ENCODE measurements at regions not wholly inside any gene's neighbourhood (a gene's known extent, or its start where the extent isn't known, plus 50 kb on each side); places are given as distances from the start of the nearest gene placed in this dataset.
"Not testable (repeated sequence)": the region's sequence is repeated elsewhere in the genome, so short reads cannot be mapped to it uniquely, and the experiment has no call there.

- Mint-ChIP-seq H3K4me3 (no peak overlapping the region), H3K36me3 (no peaks in the 10 kb centered on the region), H3K4me1 (no peaks in the 10 kb centered on the region), H3K27ac (no peak overlapping the region), H3K27me3 (no peaks in the 10 kb centered on the region), H3K9me3 (peaks cover 0 to 9% (median 2%) of the 10 kb centered on the region in 5 donors)
- ChIA-PET CTCF (no interaction called here), POLR2A (no interaction called here)
- no peak for DNase-seq
- no peaks in the 10 kb centered on the region for H3K36me3 ChIP-seq (ENCODE audit: insufficient read depth, low read length)
- no peak overlapping the region for H3K4me3 ChIP-seq (ENCODE audit: low read length)
- no peaks in the 10 kb centered on the region for H3K4me1 ChIP-seq (ENCODE audit: insufficient read depth, low read length)
- no peaks in the 10 kb centered on the region for H3K27me3 ChIP-seq (ENCODE audit: insufficient read depth, low read length, poor library complexity, severe bottlenecking)
- no peak overlapping the region for H3K27ac ChIP-seq (ENCODE audit: low read depth, low read length)
- H3K9me3 ChIP-seq (ENCODE audit: low read length), result no peaks in the 10 kb centered on the region
These were observed 451.0 kb upstream of the RGS18 start for GRCh38 chr1:191707288-191707687.

DNA sequence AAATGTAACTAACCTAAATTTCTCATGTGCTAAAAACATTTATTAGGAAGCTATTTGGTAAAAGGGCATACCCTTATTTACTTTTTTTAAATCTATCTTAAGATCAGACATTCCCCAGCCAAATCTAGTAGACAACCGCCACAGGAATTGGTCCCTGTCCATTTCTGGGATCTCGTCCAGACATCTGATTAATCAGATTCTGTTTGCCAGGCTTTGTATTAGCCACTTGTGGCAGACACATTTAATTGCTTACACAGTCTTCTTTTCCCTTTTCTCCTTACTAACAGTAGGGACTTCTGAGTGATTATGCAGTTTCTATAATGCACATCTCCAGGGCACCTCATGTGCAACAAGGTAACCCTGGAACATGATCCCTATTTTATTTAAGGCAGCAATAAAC lies 449.0 kb upstream of the RGS18 start:
- Mint-ChIP-seq H3K4me1 (no peaks in the 10 kb centered on the region), H3K9me3 (peaks cover 0 to 8% (median 2%) of the 10 kb centered on the region in 5 donors)

DNA sequence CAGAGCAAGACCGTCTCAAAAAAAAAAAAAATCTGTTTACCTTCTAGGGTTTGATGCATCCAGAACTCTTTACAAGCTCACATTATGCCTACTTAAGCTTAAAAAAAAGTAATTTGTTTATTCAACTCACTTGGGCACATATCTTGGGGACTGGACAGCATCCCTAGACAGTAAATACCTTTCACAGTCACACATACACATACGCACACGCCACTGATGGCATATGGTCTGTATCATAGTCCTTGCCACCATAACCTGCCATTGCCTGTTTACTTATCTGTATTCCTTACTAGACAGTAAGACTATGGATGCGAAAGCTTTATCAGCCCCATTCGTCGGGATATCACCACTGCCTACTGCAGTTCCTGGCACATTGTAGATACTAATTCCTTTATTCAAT lies 446.3 kb upstream of the RGS18 start:
- DNase-seq, result no peak
- H3K36me3 ChIP-seq (ENCODE audit: insufficient read depth, low read length), result no peaks in the 10 kb centered on the region
- Mint-ChIP-seq H3K27ac (no peak overlapping the region), H3K4me3 (no peak overlapping the region), H3K27me3 (no peaks in the 10 kb centered on the region), H3K36me3 (no peaks in the 10 kb centered on the region), H3K4me1 (no peaks in the 10 kb centered on the region), H3K9me3 (peaks cover 2 to 22% (median 4%) of the 10 kb centered on the region in 5 donors)
- POLR2A ChIA-PET, result no interaction called here
- CTCF ChIA-PET, result no interaction called here
- H3K4me1 ChIP-seq (ENCODE audit: insufficient read depth, low read length), result no peaks in the 10 kb centered on the region
- H3K27me3 ChIP-seq (ENCODE audit: insufficient read depth, low read length, poor library complexity, severe bottlenecking), result no peaks in the 10 kb centered on the region
- H3K9me3 ChIP-seq (ENCODE audit: low read length), result no peaks in the 10 kb centered on the region
- no peak overlapping the region for H3K27ac ChIP-seq (ENCODE audit: low read depth, low read length)
- H3K4me3 ChIP-seq (ENCODE audit: low read length), result no peak overlapping the region

More for the DNA sequence above, 449.0 kb upstream of the RGS18 start:
- Histone ChIP-seq H3K36me3 (ENCODE audit: insufficient read depth, low read length) (no peaks in the 10 kb centered on the region), H3K9me3 (ENCODE audit: low read length) (no peaks in the 10 kb centered on the region), H3K27ac (ENCODE audit: low read depth, low read length) (no peak overlapping the region), H3K4me3 (ENCODE audit: low read length) (no peak overlapping the region), H3K27me3 (ENCODE audit: insufficient read depth, low read length, poor library complexity, severe bottlenecking) (no peaks in the 10 kb centered on the region), H3K4me1 (ENCODE audit: insufficient read depth, low read length) (no peaks in the 10 kb centered on the region)
- H3K27ac Mint-ChIP-seq, result no peak overlapping the region
- no peak overlapping the region for H3K4me3 Mint-ChIP-seq
- ChIA-PET CTCF (no interaction called here), POLR2A (no interaction called here)
- no peak for DNase-seq
- no peaks in the 10 kb centered on the region for H3K27me3 Mint-ChIP-seq
- no peaks in the 10 kb centered on the region for H3K36me3 Mint-ChIP-seq

DNA sequence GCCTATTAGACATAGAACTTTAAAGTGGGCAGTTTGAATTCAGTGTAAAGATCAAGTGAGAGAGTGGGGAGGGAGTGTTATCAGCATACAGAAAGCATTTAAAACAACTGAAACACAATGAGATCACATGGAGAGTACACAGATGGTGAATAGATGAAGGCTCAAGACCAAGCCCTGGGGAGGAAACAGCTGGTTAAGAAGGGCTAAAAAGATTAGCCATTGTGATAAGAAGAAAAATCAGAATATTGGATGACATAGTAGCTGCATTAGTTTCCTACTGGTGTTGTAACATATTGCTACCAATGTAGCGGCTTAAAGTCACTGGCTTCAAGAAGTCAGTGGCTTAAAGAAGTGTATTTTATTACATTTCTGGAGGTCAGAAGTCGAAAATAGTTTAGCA lies 443.4 kb upstream of the RGS18 start:
- POLR2A ChIA-PET, result no interaction called here
- Mint-ChIP-seq H3K9me3 (peaks cover 0 to 14% (median 4%) of the 10 kb centered on the region in 5 donors), H3K27ac (no peak overlapping the region)

DNA sequence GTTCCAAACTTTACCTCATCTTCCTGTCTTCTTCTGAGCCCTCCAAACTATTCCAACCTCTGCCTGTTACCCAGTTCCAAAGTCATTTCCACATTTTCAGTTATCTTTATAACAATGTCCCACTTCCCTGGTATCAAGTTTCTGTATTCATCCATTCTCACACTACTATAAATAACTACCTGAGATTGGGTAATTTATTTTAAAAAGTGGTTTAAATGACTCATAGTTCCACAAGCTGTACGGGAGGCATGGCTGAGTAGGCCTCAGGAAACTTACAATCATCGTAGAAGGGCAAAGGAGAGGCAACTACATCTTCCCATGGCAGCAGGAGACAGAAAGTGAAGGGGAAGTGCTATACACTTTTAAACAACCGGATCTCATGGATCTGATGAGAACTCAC lies 428.5 kb upstream of the RGS18 start:
- no peak overlapping the region for H3K4me3 ChIP-seq (ENCODE audit: low read length)
- H3K9me3 ChIP-seq (ENCODE audit: low read length), result no peaks in the 10 kb centered on the region
- H3K4me1 ChIP-seq (ENCODE audit: insufficient read depth, low read length), result no peaks in the 10 kb centered on the region
- H3K9me3 Mint-ChIP-seq, result peaks cover 2 to 23% (median 15%) of the 10 kb centered on the region in 5 donors
- H3K36me3 ChIP-seq (ENCODE audit: insufficient read depth, low read length), result no peaks in the 10 kb centered on the region
- no peak overlapping the region for H3K27ac Mint-ChIP-seq
- no peaks in the 10 kb centered on the region for H3K4me1 Mint-ChIP-seq
- no peak for DNase-seq
- POLR2A ChIA-PET, result no interaction called here
- H3K27me3 ChIP-seq (ENCODE audit: insufficient read depth, low read length, poor library complexity, severe bottlenecking), result no peaks in the 10 kb centered on the region
- no peak overlapping the region for H3K4me3 Mint-ChIP-seq
- CTCF ChIA-PET, result no interaction called here
- H3K27me3 Mint-ChIP-seq, result no peaks in the 10 kb centered on the region
- no peaks in the 10 kb centered on the region for H3K36me3 Mint-ChIP-seq
- no peak overlapping the region for H3K27ac ChIP-seq (ENCODE audit: low read depth, low read length)

More for the DNA sequence above, 443.4 kb upstream of the RGS18 start:
- no peaks in the 10 kb centered on the region for H3K27me3 ChIP-seq (ENCODE audit: insufficient read depth, low read length, poor library complexity, severe bottlenecking)
- H3K9me3 ChIP-seq (ENCODE audit: low read length), result no peaks in the 10 kb centered on the region
- H3K4me3 ChIP-seq (ENCODE audit: low read length), result no peak overlapping the region
- no peaks in the 10 kb centered on the region for H3K27me3 Mint-ChIP-seq
- DNase-seq, result no peak
- no peaks in the 10 kb centered on the region for H3K4me1 ChIP-seq (ENCODE audit: insufficient read depth, low read length)
- H3K4me1 Mint-ChIP-seq, result no peaks in the 10 kb centered on the region
- no peaks in the 10 kb centered on the region for H3K36me3 Mint-ChIP-seq
- H3K4me3 Mint-ChIP-seq, result no peak overlapping the region
- CTCF ChIA-PET, result no interaction called here
- H3K36me3 ChIP-seq (ENCODE audit: insufficient read depth, low read length), result no peaks in the 10 kb centered on the region
- no peak overlapping the region for H3K27ac ChIP-seq (ENCODE audit: low read depth, low read length)

GRCh38 chr1:191731608-191732302 lies 426.5 kb upstream of the RGS18 start:
- H3K27me3 ChIP-seq (ENCODE audit: insufficient read depth, low read length, poor library complexity, severe bottlenecking); H3K27ac Mint-ChIP-seq; CTCF ChIA-PET; H3K36me3 ChIP-seq (ENCODE audit: insufficient read depth, low read length); H3K27ac ChIP-seq (ENCODE audit: low read depth, low read length); H3K4me3 Mint-ChIP-seq; H3K9me3 ChIP-seq (ENCODE audit: low read length); H3K4me1 ChIP-seq (ENCODE audit: insufficient read depth, low read length); POLR2A ChIA-PET; H3K4me1 Mint-ChIP-seq; H3K27me3 Mint-ChIP-seq; H3K36me3 Mint-ChIP-seq; DNase-seq; H3K4me3 ChIP-seq (ENCODE audit: low read length): not testable (repeated sequence)
- peaks cover 2 to 29% (median 11%) of the 10 kb centered on the region in 5 donors for H3K9me3 Mint-ChIP-seq

DNA sequence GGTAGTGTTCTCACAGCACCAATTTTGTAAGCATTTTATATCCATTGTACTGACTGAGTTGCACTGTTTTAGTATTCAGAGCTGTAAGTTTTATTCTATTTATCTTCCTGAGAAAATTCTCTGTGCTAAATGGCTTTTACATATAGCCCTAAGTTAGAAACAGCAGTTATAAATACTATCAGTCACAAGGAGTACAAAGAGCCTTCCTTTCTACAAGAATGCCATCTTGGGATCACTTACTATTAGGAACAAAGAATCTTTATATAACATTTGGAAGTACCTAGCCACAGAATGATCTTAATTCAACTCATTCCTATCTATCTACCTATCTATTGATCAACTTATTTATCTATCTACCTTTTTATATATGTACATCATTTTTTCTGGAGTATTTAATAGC lies 423.9 kb upstream of the RGS18 start:
- Mint-ChIP-seq H3K9me3 (peaks cover 2 to 27% (median 11%) of the 10 kb centered on the region in 5 donors), H3K36me3 (no peaks in the 10 kb centered on the region), H3K27ac (no peak overlapping the region), H3K4me3 (no peak overlapping the region), H3K27me3 (no peaks in the 10 kb centered on the region), H3K4me1 (no peaks in the 10 kb centered on the region)
- Histone ChIP-seq H3K4me1 (ENCODE audit: insufficient read depth, low read length) (no peaks in the 10 kb centered on the region), H3K36me3 (ENCODE audit: insufficient read depth, low read length) (no peaks in the 10 kb centered on the region), H3K4me3 (ENCODE audit: low read length) (no peak overlapping the region), H3K9me3 (ENCODE audit: low read length) (no peaks in the 10 kb centered on the region), H3K27me3 (ENCODE audit: insufficient read depth, low read length, poor library complexity, severe bottlenecking) (no peaks in the 10 kb centered on the region), H3K27ac (ENCODE audit: low read depth, low read length) (no peak overlapping the region)
- ChIA-PET CTCF (no interaction called here), POLR2A (no interaction called here)
- DNase-seq, result no peak

- no peak overlapping the region for H3K4me3 Mint-ChIP-seq
- H3K27ac Mint-ChIP-seq, result no peak overlapping the region
- Histone ChIP-seq H3K4me1 (ENCODE audit: insufficient read depth, low read length) (no peaks in the 10 kb centered on the region), H3K4me3 (ENCODE audit: low read length) (no peak overlapping the region), H3K27ac (ENCODE audit: low read depth, low read length) (no peak overlapping the region), H3K36me3 (ENCODE audit: insufficient read depth, low read length) (no peaks in the 10 kb centered on the region), H3K9me3 (ENCODE audit: low read length) (no peaks in the 10 kb centered on the region), H3K27me3 (ENCODE audit: insufficient read depth, low read length, poor library complexity, severe bottlenecking) (no peaks in the 10 kb centered on the region)
- no peaks in the 10 kb centered on the region for H3K4me1 Mint-ChIP-seq
- H3K27me3 Mint-ChIP-seq, result no peaks in the 10 kb centered on the region
- H3K36me3 Mint-ChIP-seq, result no peaks in the 10 kb centered on the region
- DNase-seq, result no peak
- POLR2A ChIA-PET, result no interaction called here
- CTCF ChIA-PET, result no interaction called here
- H3K9me3 Mint-ChIP-seq, result peaks cover 0 to 26% (median 7%) of the 10 kb centered on the region in 5 donors
These were observed 418.7 kb upstream of the RGS18 start for GRCh38 chr1:191739544-191739943.

GRCh38 chr1:191752342-191752741 lies 405.9 kb upstream of the RGS18 start:
- Histone ChIP-seq H3K27ac (ENCODE audit: low read depth, low read length) (no peak overlapping the region), H3K4me3 (ENCODE audit: low read length) (no peak overlapping the region), H3K27me3 (ENCODE audit: insufficient read depth, low read length, poor library complexity, severe bottlenecking) (no peaks in the 10 kb centered on the region), H3K36me3 (ENCODE audit: insufficient read depth, low read length) (no peaks in the 10 kb centered on the region), H3K9me3 (ENCODE audit: low read length) (no peaks in the 10 kb centered on the region), H3K4me1 (ENCODE audit: insufficient read depth, low read length) (no peaks in the 10 kb centered on the region)
- Mint-ChIP-seq H3K4me3 (no peak overlapping the region), H3K27ac (no peak overlapping the region), H3K36me3 (no peaks in the 10 kb centered on the region), H3K9me3 (peaks cover 0 to 18% (median 16%) of the 10 kb centered on the region in 5 donors), H3K27me3 (no peaks in the 10 kb centered on the region), H3K4me1 (no peaks in the 10 kb centered on the region)
- ChIA-PET POLR2A (no interaction called here), CTCF (no interaction called here)
- DNase-seq, result no peak
